GM18867 (cell line): ENCODE measurements at regions not wholly inside any gene's neighbourhood (a gene's known extent, or its start where the extent isn't known, plus 50 kb on each side); places are given as distances from the start of the nearest gene placed in this dataset.

Experiments
- ATAC-seq: cut with Tn5 transposase; IDR thresholded peaks from one replicate; pipeline ENCODE4 v1.9.1; 2021; ENCODE audit warnings: mild to moderate bottlenecking, moderate library complexity; ENCODE audit not compliant: unreplicated experiment

DNA sequence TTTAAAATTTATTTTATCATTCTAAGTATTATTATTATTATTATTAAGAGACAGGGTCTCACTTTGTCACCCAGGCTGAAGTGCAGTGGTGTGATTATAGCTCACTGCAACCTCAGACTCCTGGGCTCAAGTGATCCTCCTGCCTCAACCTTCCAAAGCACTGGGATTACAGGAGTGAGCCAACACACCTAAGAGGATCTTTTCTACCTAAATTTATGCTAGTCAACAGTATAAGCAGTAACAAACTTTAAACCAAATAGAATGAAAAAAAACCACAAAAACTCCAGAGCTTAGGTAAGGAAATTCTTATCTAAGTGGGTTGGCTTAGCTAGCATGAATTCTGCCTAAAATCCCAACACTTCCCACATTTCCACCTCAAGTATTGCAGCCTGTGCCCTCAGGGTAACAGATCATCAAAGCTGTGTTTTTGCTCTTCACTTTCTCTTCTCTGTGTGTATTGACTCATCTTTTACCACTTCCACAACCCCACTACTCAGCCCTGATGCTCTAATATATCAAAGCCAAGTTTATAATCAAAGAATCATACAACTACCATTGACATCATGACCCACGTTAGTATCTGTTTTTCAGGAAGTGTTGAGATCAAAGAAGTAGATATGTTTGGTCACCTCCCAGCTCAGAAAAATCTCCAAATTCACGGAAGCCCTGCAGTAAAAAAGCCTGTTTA lies 93.7 kb upstream of the SPON1 start:
- ATAC-seq = no peak

GRCh38 chr11:13869398-13869886 lies 93.1 kb upstream of the SPON1 start:
- no peak for ATAC-seq

- no peak for ATAC-seq
These were observed 87.9 kb upstream of the SPON1 start for GRCh38 chr11:13874597-13874996.

- no peak for ATAC-seq
These were observed 86.9 kb upstream of the SPON1 start for GRCh38 chr11:13875643-13876042.

DNA sequence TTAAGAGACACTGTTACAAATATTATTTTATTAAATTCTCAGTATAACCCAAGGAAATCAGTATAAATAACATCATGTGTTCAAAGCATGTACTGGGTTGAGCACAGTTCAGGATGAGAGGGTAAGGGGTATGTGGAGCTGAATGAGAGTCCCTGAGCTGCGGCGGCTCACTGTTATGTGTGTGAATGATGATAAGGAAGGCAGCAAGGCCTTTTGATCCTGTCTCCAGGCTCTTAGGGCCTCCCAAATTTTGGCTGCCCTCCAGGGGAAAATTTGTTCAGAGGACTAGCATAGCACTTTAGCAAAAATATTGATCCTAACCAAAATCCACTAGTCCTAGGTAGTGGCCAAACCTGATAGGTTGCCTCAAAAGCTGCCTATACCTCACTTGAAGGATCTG lies 86.1 kb upstream of the SPON1 start:
- ATAC-seq = no peak

DNA sequence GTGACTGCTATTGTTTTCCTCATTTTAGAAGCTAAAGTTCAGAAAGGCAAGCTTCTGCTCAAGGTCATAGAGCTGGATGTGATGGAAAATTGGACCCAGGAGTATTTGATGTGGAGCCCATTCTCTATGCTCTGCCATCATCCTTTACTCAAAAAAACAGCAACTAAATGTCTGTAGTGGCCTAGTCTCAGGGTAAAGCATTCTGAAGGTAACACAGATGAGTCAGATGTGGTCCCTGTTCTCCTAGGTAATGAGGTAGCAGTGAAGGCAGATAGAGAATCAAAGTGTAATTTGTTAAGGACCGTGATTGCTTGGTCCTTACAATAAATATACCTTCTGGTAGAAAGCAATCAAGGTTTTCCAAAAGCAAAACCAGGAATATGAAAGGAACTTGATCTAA lies 84.4 kb upstream of the SPON1 start:
- no peak for ATAC-seq

DNA sequence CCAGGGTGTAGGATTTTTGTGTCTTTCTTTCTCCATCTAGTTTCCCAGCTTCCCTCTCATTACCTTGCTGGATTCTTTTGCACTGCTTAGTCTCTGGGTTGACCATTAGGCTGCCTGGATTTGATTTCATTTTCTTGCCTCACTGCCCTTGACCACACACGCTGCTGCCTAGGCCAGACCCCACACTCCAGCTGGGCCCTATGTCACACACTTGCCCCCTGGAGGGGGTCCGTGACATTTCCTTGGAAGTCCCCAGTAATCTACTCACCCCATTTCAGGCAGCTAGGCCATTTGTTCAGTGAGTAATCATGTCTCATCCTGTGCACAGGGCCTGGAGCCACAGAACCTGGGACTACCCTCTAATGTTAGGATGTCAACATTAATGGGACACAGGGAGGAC lies 81.9 kb upstream of the SPON1 start:
- ATAC-seq = no peak

DNA sequence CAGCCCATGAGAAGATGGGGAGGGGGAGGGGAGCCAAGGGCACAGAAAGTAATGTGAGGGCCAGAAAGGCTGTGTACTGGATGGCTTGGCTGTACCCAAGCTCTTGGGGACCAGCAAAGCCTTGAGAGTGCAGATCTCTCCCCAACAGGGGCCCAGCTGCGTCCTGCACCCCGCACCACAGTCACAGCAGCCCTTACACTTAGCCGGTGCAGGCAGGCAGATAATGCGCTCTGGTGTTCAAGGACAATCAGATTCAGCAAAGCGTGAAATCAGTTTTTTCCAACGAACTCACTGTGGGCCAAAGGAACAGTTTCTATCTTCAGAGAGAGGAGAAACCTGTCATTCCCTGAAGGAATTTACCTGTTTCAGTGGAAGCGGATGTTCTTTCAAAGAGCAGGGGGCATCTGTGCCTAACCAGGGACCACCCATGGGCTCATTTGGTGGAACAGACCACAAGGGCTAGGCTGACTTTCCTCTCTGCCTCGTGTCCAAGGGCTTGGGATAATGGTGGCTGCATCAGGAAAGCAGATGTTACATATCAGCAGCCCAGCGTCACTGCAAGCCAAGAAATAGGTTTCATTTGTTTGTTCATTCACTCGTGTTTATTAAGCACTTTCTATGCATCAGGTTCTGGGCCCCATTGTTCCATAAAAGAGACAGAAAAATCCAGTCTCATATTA lies 81.2 kb upstream of the SPON1 start:
- no peak for ATAC-seq

DNA sequence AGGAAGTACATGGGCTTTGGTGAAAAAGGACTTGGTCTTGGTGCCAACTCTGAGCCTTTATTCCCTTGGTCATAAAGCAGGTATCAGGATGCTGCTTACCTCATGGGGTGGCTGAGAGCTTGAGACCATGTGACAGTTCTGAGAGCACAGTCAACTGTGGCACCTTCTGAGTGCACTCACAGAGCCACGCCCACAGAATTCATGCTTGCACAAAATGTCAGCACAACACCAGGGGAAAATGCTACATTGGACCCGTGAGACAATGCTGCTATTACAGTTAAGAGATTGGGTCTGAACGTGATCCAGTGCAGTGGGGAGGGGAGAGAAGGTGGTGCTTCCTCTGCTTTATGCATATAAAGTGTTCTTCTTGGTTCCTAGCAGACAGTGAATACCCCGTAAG lies 79.5 kb upstream of the SPON1 start:
- peak; percentile 84 for ATAC-seq

- ATAC-seq = no peak
These were observed 78.9 kb upstream of the SPON1 start for GRCh38 chr11:13883589-13883988.

DNA sequence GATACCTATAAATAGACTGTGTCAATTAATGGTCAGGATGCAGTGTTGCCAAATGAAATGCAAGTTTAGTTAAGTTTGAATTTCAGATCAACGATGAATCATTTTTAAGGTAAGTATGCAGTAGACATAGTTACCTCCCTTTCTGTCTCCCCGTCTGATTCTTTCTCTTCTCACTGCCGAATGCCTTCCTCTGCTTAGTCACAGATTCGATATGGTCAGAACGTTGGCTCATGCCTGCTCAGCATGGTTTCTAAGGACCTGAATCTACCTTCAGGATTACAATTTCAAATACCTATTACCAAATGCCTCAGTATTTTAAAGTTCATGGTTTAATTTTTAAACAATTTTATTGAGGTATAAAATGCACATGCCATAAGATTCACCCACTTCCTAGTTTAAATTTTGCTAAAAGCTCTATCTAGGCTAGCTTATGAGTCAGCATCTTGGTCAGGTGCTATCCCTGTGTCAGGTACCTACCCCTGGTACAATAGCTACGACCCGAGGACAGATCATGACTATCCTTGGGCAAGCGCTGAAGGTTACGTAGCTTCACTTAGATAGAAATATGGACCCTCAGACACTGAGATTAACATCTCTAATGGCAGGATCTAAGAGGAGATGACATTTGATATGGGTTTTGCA lies 78.2 kb upstream of the SPON1 start:
- no peak for ATAC-seq

GRCh38 chr11:13885083-13885482 lies 77.4 kb upstream of the SPON1 start:
- no peak for ATAC-seq

- ATAC-seq = no peak
These were observed 72.8 kb upstream of the SPON1 start for GRCh38 chr11:13889552-13890249.

DNA sequence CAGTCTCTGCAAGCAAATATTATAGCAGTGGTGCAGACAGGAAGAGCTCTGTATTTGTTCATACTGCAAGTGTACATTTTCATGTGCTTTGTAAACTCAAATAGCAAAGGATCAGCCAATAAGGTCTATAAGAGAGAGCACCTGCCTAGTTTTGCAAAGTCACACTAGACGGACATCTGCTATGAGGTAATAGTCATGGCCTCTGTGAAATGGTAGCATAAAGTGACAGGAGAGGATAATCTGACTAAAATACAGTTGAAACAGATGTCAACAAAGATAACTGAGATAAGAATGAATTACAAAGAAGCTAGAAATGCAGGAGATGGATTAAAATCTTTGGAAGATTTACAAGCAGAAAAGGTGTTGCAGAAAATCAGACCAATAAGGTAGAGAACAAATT lies 70.6 kb upstream of the SPON1 start:
- ATAC-seq = no peak

GRCh38 chr11:13896175-13896980 lies 66.1 kb upstream of the SPON1 start:
- ATAC-seq = no peak

DNA sequence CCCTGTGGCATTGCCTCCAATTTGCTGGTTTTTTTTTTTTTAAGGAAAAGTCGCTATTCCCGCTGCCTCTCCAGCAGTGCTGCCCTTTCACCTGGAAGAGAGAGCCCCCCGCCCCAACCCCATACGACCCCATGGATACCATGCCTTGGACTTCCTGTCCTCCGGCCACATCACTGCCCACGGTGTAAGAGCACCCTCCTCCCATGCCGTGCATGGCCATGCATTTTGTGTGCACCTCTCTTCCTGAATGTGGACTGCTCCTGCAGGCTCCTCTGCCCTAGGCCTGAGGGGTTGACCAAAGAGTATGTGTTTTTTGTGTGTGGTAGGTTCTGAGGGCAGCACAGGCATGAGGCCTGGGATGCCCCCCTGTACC lies 65.6 kb upstream of the SPON1 start:
- no peak for ATAC-seq

GRCh38 chr11:13897646-13898276 lies 64.8 kb upstream of the SPON1 start:
- no peak for ATAC-seq

DNA sequence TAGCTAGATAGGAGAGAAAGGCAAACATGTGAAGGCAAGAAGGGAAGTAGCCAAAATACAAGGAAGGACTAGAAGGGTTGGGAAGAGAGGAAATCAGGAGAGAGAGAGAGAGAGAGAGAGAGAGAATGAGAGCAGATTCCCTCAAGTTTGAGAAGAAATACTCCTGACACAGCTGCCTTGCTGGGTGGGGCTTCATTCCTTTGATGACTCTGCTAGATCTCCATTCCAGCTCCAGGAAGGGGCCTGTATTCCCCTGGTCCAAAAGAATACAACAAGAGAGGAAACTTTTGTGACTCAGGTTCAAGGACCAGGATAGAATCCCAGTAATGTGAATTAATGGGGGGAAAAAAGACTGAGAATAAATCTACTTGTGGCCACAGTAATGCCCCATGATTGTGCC lies 62.9 kb upstream of the SPON1 start:
- ATAC-seq = no peak

DNA sequence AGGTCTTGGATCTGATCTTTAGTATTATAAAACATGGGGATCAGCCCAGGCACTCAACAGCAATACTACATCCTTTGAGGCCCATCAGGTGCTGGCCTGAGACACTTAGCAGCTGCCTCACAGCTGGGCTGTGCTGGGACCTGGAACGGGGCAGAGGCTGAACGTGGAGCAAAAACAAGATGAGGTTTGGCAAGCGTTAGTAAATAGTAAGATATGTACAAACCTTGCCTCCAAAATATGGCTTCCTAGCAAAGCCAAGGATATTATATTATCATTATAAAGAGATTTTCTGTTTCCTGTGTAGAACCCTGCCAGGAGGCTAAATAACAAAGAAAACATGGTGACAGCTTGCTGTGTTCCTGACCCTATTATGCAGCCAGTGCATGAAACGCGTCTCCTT lies 60.0 kb upstream of the SPON1 start:
- no peak for ATAC-seq

- ATAC-seq = no peak
These were observed 57.3 kb upstream of the SPON1 start for GRCh38 chr11:13905137-13905781.
